GM18868 (cell line): ENCODE measurements at regions not wholly inside any gene's neighbourhood (a gene's known extent, or its start where the extent isn't known, plus 50 kb on each side); places are given as distances from the start of the nearest gene placed in this dataset.
"Not testable (repeated sequence)": the region's sequence is repeated elsewhere in the genome, so short reads cannot be mapped to it uniquely, and the experiment has no call there.

Experiments
- ATAC-seq: cut with Tn5 transposase; IDR thresholded peaks from one replicate; pipeline ENCODE4 v1.9.1; 2021; ENCODE audit warnings: mild to moderate bottlenecking, moderate library complexity; ENCODE audit not compliant: unreplicated experiment

GRCh38 chr11:103716363-103716762 is 320.1 kb upstream of the DDI1 start:
- ATAC-seq: no peak

DNA sequence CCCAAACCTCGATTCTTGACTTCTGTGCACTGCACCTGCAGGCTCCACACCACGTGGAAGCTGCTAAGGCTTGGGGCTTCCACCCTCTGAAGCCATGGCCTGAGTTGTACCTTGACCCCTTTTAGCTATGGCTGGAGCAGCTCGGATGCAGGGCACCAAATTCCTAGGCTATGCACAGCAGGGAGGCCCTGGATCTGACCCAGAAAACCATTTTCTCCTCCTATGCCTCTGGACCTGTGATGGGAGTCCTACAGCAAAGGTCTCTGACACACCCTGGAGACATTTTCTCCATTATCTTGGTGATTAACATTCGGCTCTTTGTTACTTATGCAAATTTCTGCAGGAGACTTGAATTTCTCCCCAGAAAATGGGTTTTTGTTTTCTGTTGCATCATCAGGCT is 309.2 kb upstream of the DDI1 start:
- ATAC-seq: no peak

DNA sequence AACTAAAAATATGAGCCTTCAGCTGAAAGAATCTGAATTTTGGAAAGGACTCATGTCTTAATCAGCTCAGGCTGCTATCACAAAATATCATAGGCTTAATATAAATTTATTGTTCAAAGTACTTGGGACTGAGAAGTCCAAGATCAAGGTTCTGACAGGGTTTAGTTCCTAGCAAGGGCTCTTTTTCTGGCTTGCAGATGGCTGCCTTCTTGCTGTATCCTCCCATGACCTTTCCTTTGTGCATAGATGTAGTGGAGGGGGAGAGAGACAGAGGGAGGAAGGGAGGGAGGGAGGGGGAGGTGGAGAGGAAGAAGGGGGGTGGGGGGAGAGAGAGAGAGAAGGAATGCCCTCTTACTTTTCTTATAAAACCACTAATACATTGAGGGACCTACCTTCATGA is 306.8 kb upstream of the DDI1 start:
- no peak for ATAC-seq

- ATAC-seq: no peak
These were observed 306.1 kb upstream of the DDI1 start for GRCh38 chr11:103730131-103730940.

- ATAC-seq: no peak
These were observed 304.8 kb upstream of the DDI1 start for GRCh38 chr11:103731670-103732069.

- ATAC-seq: no peak
These were observed 302.6 kb upstream of the DDI1 start for GRCh38 chr11:103733889-103734288.

DNA sequence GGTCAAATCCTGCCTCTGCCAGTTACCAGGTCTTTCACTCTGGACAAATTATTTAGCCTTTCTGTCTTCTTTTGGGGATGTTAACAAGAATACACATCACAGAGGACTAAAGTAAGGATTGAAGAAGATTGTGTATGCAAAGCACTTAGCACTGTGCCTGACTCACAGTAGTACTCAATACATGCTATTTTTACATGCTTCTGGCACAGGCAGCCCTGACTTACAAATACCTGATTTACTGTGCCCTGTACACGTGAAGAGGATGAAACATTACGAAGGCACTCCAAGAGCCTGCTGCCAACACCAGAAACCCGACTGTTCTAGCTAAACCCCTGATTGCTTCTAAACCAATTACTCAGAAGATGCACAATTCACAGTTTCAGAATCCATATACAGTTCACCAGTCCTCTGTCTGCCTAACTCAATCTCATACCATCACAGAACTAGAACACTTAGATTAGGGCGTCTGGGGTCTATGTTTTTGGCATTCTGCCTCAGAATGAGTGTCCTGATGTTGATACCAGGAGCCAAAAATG is 300.9 kb upstream of the DDI1 start:
- no peak for ATAC-seq

- ATAC-seq: no peak
These were observed 300.0 kb upstream of the DDI1 start for GRCh38 chr11:103736315-103737036.

- no peak for ATAC-seq
These were observed 299.3 kb upstream of the DDI1 start for GRCh38 chr11:103737037-103737622.

- ATAC-seq: no peak
These were observed 298.7 kb upstream of the DDI1 start for GRCh38 chr11:103737747-103738146.

GRCh38 chr11:103739074-103739796 is 297.2 kb upstream of the DDI1 start:
- ATAC-seq: not testable (repeated sequence)

GRCh38 chr11:103744496-103745153 is 291.8 kb upstream of the DDI1 start:
- peak; percentile 51 for ATAC-seq

- ATAC-seq: no peak
These were observed 287.3 kb upstream of the DDI1 start for GRCh38 chr11:103749158-103749557.

GRCh38 chr11:103768816-103769215 is 267.6 kb upstream of the DDI1 start:
- no peak for ATAC-seq

DNA sequence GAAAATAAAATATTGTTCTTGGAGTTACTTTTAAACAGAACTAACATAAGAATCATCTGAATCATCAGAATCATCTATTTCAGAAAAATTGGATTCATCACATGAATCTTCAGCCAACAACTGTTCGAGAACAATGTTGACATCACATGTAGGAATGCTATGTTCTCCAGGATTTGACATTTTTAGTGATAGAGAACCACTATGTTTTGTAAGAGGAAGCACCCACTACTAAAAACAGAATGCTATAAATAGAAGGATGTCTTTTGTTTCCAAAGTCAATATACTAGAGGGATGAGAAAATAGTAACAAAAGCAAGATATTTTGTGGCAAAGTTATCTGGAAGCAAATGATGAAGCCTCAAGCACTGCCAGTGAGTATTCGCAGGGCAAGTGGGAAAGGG is 263.4 kb upstream of the DDI1 start:
- ATAC-seq: no peak

- ATAC-seq: no peak
These were observed 262.9 kb upstream of the DDI1 start for GRCh38 chr11:103773537-103773936.

- ATAC-seq: no peak
These were observed 257.4 kb upstream of the DDI1 start for GRCh38 chr11:103779054-103779453.

DNA sequence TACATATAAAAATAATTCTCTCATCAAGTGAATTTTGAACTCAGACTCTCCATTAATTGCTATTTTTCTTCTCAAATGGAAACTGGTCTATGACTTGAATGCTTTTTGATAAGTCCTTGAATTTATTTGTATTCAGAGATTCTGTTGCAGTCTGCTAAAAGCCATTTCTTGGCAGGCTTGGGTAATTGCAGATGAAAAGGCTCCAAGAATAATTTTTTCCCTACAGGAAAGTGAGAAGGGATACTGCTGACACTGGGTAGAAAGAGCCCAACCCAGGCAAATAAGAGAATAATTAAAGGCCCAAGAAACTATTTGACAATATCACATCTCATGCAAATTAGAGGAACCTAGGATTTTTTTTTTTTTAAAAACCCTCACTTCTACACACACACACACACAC is 246.5 kb upstream of the DDI1 start:
- no peak for ATAC-seq

DNA sequence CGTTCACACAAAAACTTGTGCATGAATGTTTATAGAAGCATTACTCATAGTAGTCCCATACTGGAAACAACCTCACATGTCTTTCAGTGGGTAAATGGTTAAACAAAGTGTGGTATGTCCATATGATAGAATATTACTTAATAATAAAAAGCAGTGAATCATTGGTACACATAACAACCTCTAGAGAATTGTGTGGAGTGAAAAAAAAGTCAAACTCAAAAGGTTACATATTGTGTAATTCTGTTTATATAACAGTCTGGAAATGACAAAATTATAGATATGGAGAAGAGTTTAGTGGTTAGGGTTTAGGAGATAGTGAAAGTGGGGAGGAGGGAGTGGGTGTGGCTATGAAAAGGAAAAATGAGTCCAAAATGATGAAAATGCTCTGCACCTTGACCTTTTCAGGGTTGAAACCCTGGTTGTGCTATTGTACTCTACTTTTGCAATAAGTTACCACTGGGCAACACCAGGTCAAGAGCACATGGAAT is 243.4 kb upstream of the DDI1 start:
- ATAC-seq: no peak

- ATAC-seq: no peak
These were observed 242.2 kb upstream of the DDI1 start for GRCh38 chr11:103794262-103794661.
